GM21526 (cell line): ENCODE measurements at regions not wholly inside any gene's neighbourhood (a gene's known extent, or its start where the extent isn't known, plus 50 kb on each side); places are given as distances from the start of the nearest gene placed in this dataset.
"Not testable (repeated sequence)": the region's sequence is repeated elsewhere in the genome, so short reads cannot be mapped to it uniquely, and the experiment has no call there.

Source experiments
- ATAC-seq: cut with Tn5 transposase; IDR thresholded peaks from one replicate; pipeline ENCODE4 v1.9.1; 2021; ENCODE audit warnings: moderate library complexity; ENCODE audit not compliant: unreplicated experiment, low FRiP score

- ATAC-seq, result no peak
Observed at GRCh38 chr13:58318495-58319167, 687.1 kb downstream of the PCDH17 start.

DNA sequence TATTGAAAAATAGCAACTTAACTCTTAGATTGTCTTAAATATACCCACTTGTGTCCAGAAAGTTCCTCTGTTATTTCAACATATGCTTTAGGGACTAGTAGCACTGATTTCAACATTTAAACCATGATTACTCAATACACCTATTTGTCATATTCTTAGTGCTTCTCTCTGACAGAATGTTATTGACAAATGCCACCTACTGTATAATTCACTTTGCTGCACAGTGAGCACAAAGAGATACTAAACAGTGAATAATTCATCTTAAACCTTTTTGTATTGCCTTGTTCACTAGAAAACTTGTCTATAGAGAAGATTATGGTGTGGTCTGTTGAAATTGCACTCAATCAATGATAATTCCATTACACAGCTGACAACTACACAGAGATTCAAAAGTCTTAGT is 692.6 kb downstream of the PCDH17 start:
- ATAC-seq, result no peak

DNA sequence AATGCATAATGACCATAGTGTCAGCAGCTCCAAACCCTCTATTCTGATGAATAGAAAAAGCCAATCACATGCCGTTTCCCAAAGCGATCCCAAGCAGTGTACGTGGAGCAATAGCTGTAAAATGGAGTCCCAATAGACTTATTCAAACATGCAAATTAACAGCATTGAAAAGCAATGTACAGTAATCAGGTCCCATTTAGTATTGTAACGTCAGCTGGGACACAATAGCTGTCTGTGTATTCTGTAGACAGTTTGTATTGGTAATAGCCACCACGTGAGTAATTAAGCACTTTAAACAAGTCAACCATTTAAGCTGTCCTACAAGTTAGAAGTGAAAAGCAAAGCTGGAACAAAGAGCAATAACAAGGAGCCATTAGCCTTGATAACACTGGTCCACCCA is 698.2 kb downstream of the PCDH17 start:
- no peak for ATAC-seq

DNA sequence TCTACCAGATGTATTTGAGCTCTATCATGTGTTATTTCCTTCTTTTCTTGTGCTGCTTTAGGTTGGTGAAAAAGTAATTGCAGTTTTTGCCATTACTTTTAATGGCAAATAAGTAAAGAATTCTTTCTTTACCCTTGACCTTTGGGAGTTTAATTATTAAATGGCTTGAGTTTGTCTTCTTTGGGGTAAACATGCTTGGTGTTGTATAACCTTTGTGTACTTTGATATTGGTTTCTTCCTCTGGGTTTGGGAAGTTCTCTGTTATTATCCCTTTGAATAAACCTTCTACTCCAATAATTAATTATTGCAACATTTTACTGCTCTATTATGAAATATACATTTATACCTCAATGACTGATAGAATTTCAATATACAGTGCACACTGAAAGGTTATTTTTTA is 709.4 kb downstream of the PCDH17 start:
- no peak for ATAC-seq

GRCh38 chr13:58341318-58341717 is 709.8 kb downstream of the PCDH17 start:
- ATAC-seq, result no peak

- ATAC-seq, result no peak
Observed at GRCh38 chr13:58343076-58343475, 711.5 kb downstream of the PCDH17 start.

GRCh38 chr13:58352100-58352499 is 720.6 kb downstream of the PCDH17 start:
- ATAC-seq, result not testable (repeated sequence)

DNA sequence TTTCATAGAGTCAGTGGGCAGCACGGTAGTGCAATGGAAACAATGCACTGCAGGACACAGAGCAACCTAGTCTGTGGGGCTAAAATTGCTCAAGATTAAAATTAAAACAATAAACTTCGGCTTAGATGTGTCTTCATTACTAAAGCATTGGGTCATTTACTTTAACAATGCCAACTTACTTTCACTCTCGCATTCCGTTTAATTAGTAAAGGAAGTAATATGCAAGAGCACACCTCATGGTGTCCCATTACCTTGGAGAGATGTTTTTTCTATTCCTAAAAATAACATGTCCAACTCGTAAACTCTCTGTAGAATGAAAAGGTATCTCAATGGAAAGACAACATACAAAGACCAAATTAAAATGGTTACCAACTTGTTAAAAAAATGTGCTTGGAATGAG is 738.4 kb downstream of the PCDH17 start:
- no peak for ATAC-seq

GRCh38 chr13:58376349-58376748 is 744.8 kb downstream of the PCDH17 start:
- ATAC-seq, result no peak

DNA sequence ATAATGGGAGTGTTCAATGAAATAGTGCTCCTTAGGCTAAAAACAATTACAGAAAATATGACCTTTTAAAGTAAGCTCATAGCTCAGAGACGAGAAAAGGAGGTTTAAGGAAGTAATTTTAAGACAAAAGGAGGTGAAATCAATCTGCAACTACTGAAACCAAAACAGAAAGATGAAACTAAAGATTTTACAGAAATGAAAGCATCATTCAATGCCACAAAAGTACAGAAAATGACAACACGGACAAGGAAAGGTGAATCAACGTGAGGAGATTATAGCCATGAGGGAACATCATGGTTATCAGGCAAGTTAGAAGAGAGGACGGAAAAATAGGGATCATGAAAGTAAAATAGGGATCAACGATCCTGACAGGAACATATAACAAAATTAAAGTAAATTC is 745.2 kb downstream of the PCDH17 start:
- ATAC-seq, result no peak

GRCh38 chr13:58379221-58379620 is 747.7 kb downstream of the PCDH17 start:
- ATAC-seq, result no peak

- ATAC-seq, result not testable (repeated sequence)
Observed at GRCh38 chr13:58385336-58385735, 753.8 kb downstream of the PCDH17 start.

- no peak for ATAC-seq
Observed at GRCh38 chr13:58397596-58398387, 766.2 kb downstream of the PCDH17 start.

GRCh38 chr13:58399263-58399662 is 767.7 kb downstream of the PCDH17 start:
- no peak for ATAC-seq

DNA sequence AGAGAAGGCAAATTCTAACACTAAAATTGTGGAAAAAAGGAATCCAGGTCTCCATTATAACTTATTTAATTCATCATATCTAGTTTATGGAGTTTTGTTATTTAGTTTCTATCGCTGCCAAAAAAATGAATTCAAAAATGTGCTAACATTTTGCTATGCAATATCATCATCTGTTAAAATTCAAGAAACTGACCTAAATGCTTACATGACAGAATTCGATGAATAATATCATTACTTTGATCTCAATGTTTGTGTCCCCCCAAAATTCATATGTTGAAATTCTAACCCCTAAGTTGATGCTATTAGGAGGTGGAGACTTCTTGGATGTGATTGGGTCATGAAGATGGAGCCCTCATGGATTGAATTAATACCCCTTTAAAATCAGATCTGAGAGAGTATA is 775.0 kb downstream of the PCDH17 start:
- no peak for ATAC-seq

DNA sequence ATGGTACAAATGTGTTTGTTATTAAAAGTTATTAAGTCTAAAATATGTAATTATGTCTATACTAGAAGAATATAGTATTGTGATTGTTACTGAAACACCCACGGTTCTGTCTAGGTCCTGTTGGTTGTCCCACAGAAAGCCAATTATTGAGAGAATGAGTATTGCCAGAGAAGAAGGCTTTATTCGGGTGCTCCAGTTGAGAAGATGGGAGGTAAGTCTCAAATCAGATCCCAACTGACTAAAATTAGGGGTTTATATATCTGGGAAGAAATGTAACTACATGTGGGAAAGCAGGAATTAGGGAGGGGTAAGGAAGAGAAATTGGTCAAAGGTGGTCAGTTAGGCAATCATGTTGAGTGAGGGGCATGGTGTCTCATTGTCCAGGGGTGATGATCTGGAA is 798.4 kb downstream of the PCDH17 start:
- no peak for ATAC-seq

- no peak for ATAC-seq
Observed at GRCh38 chr13:58434943-58435342, 803.4 kb downstream of the PCDH17 start.

DNA sequence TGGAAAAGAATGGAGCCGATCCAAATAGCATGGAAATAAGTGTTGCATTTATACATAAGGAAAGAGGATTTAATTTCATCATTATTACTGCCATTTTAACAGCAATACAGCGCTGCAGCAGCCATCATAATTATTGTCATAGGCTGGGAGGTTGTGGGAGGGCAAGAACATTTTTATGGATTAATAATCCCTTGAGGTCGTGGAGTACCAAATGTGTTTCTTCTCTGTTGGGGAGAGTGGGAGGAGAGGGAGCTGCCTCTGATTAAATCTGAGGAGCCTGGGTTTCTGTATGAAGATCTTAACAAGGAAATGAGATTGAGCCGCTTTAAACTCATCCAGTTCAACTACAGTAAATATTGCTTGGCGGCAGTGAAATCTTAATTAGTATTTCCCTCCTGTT is 805.9 kb downstream of the PCDH17 start:
- ATAC-seq, result no peak

DNA sequence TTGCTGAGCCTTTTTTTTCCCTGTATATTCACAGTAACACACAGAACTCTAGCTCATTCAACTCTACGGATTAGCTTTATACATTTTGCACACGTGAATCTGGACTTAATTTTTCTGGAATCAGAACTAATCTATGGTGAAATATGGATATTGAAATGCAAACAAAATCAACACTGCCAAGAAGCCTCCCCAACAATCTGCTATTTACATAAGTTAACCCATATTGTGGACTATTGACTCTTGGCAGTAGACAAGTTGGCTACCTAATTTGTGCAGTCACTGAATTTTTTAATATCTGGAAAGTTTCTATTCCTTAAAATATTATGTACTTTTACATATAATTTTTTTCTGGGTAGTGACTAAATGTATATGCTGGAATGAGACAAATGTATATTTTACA is 815.4 kb downstream of the PCDH17 start:
- ATAC-seq, result no peak

DNA sequence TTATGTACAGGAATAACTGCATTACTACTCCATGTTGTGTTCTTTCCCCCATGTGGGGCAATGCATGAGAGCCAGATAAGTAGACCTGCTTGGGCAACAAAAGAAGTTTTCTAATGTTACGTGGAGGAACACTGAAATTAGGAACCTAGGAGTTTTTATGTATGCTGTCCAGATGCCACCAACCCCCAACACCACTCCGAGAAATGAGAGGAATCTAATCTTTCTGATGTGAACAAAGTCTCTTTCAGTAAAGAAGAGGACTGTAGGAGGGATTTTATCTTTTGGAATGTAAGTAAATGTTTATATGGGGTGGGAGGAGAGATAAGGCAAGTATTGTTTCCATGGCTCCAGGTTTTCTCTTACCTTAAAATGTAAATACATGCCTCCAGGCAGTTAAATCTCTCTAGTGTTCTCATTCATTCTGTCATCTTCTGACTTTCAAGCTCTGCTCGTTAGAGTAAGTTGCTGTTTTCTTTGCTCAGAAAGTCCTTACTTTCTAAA is 820.6 kb downstream of the PCDH17 start:
- ATAC-seq, result no peak

DNA sequence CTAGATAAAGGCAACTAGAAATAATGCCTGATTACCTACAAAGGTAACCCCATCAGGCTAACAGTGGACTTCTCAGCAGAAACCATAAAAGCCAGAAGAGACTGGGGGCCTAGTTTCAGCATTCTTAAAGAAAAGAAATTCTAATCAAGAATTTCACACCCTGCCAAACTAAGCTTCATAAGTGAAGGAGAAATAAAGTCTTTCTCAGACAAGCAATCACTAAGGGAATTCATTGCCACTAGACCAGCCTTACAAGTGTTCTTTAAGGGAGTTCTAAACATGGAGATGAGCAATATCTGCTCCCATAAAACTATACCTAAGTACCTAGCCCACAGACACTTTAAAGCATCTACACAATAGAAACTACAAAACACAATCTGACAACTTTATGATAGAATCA is 823.5 kb downstream of the PCDH17 start:
- ATAC-seq, result no peak

DNA sequence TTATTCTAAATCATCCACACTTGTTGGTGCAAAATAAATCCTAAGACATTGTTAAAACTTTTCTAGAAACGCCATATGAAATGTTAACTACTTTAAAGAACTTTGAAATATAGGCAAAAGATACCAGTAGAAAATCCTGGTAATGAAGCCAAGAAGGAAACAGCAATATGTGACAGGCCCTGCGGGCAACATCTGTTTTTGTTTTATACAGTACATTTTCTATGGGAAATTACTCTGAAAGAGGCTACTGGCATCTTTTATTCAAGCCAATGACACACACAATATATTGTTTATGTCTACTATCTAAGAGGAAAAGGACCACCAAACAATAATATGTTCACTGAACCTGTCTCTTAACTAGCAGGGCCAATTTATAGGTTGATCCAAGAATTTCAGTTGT is 829.7 kb downstream of the PCDH17 start:
- ATAC-seq, result no peak
